ENCODE measurements at regions not wholly inside any gene's neighbourhood (a gene's known extent, or its start where the extent isn't known, plus 50 kb on each side); places are given as distances from the start of the nearest gene placed in this dataset.

- no peak for TF ChIP-seq ZNF652 (CRISPR knock-in tag; IDR thresholded peaks at IDR 0.05; ENCODE audit: borderline replicate concordance, low read depth)
- TF ChIP-seq MZF1 (CRISPR knock-in tag; IDR thresholded peaks at IDR 0.05; ENCODE audit: borderline replicate concordance) = no peak
- peak; percentile 84 for TF ChIP-seq ZBTB33 (CRISPR knock-in tag; IDR thresholded peaks at IDR 0.05)
- TF ChIP-seq ZNF746 (CRISPR knock-in tag; IDR thresholded peaks at IDR 0.05) = no peak
- TF ChIP-seq, protein P1, sequence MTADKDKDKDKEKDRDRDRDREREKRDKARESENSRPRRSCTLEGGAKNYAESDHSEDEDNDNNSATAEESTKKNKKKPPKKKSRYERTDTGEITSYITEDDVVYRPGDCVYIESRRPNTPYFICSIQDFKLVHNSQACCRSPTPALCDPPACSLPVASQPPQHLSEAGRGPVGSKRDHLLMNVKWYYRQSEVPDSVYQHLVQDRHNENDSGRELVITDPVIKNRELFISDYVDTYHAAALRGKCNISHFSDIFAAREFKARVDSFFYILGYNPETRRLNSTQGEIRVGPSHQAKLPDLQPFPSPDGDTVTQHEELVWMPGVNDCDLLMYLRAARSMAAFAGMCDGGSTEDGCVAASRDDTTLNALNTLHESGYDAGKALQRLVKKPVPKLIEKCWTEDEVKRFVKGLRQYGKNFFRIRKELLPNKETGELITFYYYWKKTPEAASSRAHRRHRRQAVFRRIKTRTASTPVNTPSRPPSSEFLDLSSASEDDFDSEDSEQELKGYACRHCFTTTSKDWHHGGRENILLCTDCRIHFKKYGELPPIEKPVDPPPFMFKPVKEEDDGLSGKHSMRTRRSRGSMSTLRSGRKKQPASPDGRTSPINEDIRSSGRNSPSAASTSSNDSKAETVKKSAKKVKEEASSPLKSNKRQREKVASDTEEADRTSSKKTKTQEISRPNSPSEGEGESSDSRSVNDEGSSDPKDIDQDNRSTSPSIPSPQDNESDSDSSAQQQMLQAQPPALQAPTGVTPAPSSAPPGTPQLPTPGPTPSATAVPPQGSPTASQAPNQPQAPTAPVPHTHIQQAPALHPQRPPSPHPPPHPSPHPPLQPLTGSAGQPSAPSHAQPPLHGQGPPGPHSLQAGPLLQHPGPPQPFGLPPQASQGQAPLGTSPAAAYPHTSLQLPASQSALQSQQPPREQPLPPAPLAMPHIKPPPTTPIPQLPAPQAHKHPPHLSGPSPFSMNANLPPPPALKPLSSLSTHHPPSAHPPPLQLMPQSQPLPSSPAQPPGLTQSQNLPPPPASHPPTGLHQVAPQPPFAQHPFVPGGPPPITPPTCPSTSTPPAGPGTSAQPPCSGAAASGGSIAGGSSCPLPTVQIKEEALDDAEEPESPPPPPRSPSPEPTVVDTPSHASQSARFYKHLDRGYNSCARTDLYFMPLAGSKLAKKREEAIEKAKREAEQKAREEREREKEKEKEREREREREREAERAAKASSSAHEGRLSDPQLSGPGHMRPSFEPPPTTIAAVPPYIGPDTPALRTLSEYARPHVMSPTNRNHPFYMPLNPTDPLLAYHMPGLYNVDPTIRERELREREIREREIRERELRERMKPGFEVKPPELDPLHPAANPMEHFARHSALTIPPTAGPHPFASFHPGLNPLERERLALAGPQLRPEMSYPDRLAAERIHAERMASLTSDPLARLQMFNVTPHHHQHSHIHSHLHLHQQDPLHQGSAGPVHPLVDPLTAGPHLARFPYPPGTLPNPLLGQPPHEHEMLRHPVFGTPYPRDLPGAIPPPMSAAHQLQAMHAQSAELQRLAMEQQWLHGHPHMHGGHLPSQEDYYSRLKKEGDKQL (CRISPR knock-in tag; IDR thresholded peaks at IDR 0.05; ENCODE audit: low read depth) = no peak
- TF ChIP-seq, protein P2, sequence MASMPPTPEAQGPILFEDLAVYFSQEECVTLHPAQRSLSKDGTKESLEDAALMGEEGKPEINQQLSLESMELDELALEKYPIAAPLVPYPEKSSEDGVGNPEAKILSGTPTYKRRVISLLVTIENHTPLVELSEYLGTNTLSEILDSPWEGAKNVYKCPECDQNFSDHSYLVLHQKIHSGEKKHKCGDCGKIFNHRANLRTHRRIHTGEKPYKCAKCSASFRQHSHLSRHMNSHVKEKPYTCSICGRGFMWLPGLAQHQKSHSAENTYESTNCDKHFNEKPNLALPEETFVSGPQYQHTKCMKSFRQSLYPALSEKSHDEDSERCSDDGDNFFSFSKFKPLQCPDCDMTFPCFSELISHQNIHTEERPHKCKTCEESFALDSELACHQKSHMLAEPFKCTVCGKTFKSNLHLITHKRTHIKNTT (CRISPR knock-in tag; IDR thresholded peaks at IDR 0.05) = no peak
- TF ChIP-seq ZNF780A (CRISPR knock-in tag; IDR thresholded peaks at IDR 0.05) = no peak
- TF ChIP-seq PHF20 (CRISPR knock-in tag; IDR thresholded peaks at IDR 0.05) = no peak
- TF ChIP-seq ZNF484 (CRISPR knock-in tag; IDR thresholded peaks at IDR 0.05; ENCODE audit: borderline replicate concordance, low read depth) = no peak
- TF ChIP-seq WIZ (CRISPR knock-in tag; IDR thresholded peaks at IDR 0.05) = no peak
- no peak for TF ChIP-seq HIVEP1 (CRISPR knock-in tag; IDR thresholded peaks at IDR 0.05)
- TF ChIP-seq SNAPC2 (CRISPR knock-in tag; IDR thresholded peaks at IDR 0.05) = no peak
- TF ChIP-seq HDAC1 (CRISPR knock-in tag; IDR thresholded peaks at IDR 0.05) = no peak
- no peak for TF ChIP-seq ZNF713 (CRISPR knock-in tag; IDR thresholded peaks at IDR 0.05)
- TF ChIP-seq PHF21A (CRISPR knock-in tag; IDR thresholded peaks at IDR 0.05) = no peak
- TF ChIP-seq, protein P3, sequence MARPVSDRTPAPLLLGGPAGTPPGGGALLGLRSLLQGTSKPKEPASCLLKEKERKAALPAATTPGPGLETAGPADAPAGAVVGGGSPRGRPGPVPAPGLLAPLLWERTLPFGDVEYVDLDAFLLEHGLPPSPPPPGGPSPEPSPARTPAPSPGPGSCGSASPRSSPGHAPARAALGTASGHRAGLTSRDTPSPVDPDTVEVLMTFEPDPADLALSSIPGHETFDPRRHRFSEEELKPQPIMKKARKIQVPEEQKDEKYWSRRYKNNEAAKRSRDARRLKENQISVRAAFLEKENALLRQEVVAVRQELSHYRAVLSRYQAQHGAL (CRISPR knock-in tag; IDR thresholded peaks at IDR 0.05; ENCODE audit: not compliant biosample characterization) = no peak
- no peak for TF ChIP-seq ISX (CRISPR knock-in tag; conservative IDR thresholded peaks at IDR 0.05)
- no peak for TF ChIP-seq HMG20A (CRISPR knock-in tag; IDR thresholded peaks at IDR 0.05; ENCODE audit: borderline replicate concordance)
- peak; percentile 41; the same call in 1 of the 2 replicates for TF ChIP-seq ZNF768 (CRISPR knock-in tag; IDR thresholded peaks at IDR 0.05)
- TF ChIP-seq ZNF383 (CRISPR knock-in tag; IDR thresholded peaks at IDR 0.05; ENCODE audit: borderline replicate concordance) = no peak
- no peak for TF ChIP-seq AGO2 (optimal IDR thresholded peaks at IDR 0.05; ENCODE audit: low read depth, low read length)
- TF ChIP-seq ZNF7 (CRISPR knock-in tag; IDR thresholded peaks at IDR 0.05) = no peak
Measured at GRCh38 chr16:85416228-85417109, 196.7 kb upstream of the GSE1 start (continued).
